CD14-positive monocyte (primary cell): ENCODE measurements at regions not wholly inside any gene's neighbourhood (a gene's known extent, or its start where the extent isn't known, plus 50 kb on each side); places are given as distances from the start of the nearest gene placed in this dataset.

Experiments
- DNase-seq, 3 donors: peaks; one replicate each; pipeline ENCODE4 v3.0.0-alpha.2; 2011 to 2022
- H2AFZ ChIP-seq: 2 replicates; pipeline ENCODE4 v1.6.0; 2012; ENCODE audit warnings: mild to moderate bottlenecking, low read depth, low read length, inconsistent platforms; ENCODE audit not compliant: insufficient read depth, poor library complexity, severe bottlenecking
- H3K27ac ChIP-seq, 2 donors: 1 replicate in 1 of 2; 2 replicates in 1 of 2; pipeline ENCODE4 v1.5.1; 2012 to 2013; ENCODE audit warnings: low read length in 2 of 2, control low read depth in 1 of 2, inconsistent platforms in 1 of 2, low read depth in 1 of 2, mild to moderate bottlenecking in 1 of 2
- H3K27me3 ChIP-seq, 2 donors: one replicate each; pipeline versions ENCODE4 v1.6.0 to v1.6.1; 2011 to 2013; ENCODE audit warnings: low read length in 2 of 2; ENCODE audit not compliant: control insufficient read depth in 2 of 2, insufficient read depth in 2 of 2
- H3K36me3 ChIP-seq, 2 donors: replicated peaks in 1 of 2; 1 replicate in 1 of 2; 2 replicates in 1 of 2; pipeline versions ENCODE4 v1.5.1 to v1.6.1; 2012 to 2013; ENCODE audit warnings: low read length in 2 of 2, control low read depth in 1 of 2, inconsistent platforms in 1 of 2, mild to moderate bottlenecking in 1 of 2; ENCODE audit not compliant: insufficient read depth in 2 of 2, control insufficient read depth in 1 of 2
- H3K4me1 ChIP-seq, 2 donors: 1 replicate in 1 of 2; 2 replicates in 1 of 2; pipeline versions ENCODE4 v1.5.1 to v1.6.1; 2012 to 2013; ENCODE audit warnings: low read length in 2 of 2, control low read depth in 1 of 2, inconsistent platforms in 1 of 2, mild to moderate bottlenecking in 1 of 2, moderate library complexity in 1 of 2; ENCODE audit not compliant: insufficient read depth in 2 of 2, control insufficient read depth in 1 of 2
- H3K4me2 ChIP-seq: replicated peaks from 2 replicates; pipeline ENCODE3; 2012; ENCODE audit warnings: low read length, moderate library complexity, mild to moderate bottlenecking; ENCODE audit not compliant: poor library complexity, severe bottlenecking; ENCODE audit errors: extremely low read depth
- H3K4me3 ChIP-seq, 3 experiments: fragments of 200-600 bp in 1 of 3; sonication (generic) in 1 of 3; replicated peaks in 1 of 3; 1 replicate in 2 of 3; 2 replicates in 1 of 3; pipeline ENCODE4 v1.5.1; 2011 to 2013; ENCODE audit warnings: low read length in 3 of 3, mild to moderate bottlenecking in 3 of 3, control low read depth in 2 of 3, low read depth in 2 of 3, inconsistent platforms in 1 of 3, moderate library complexity in 1 of 3
- H3K79me2 ChIP-seq: 2 replicates; pipeline ENCODE4 v1.6.0; 2012; ENCODE audit warnings: mild to moderate bottlenecking, control low read depth, inconsistent platforms, low read length, moderate library complexity; ENCODE audit not compliant: insufficient read depth
- H3K9ac ChIP-seq: 2 replicates; pipeline ENCODE4 v1.6.0; 2017; ENCODE audit warnings: low read length, mild to moderate bottlenecking; ENCODE audit not compliant: insufficient read depth, poor library complexity, severe bottlenecking
- H3K9me3 ChIP-seq, 2 donors: replicated peaks in 1 of 2; 1 replicate in 1 of 2; 2 replicates in 1 of 2; pipeline versions ENCODE4 v1.5.1 to v1.6.1; 2012 to 2013; ENCODE audit warnings: low read length in 2 of 2, control low read depth in 1 of 2; ENCODE audit not compliant: control insufficient read depth in 1 of 2, insufficient read depth in 1 of 2
- H4K20me1 ChIP-seq: 2 replicates; pipeline ENCODE4 v1.6.0; 2012; ENCODE audit warnings: mild to moderate bottlenecking, low read length, control low read depth, moderate library complexity; ENCODE audit not compliant: insufficient read depth
- H3K27ac Mint-ChIP-seq, 7 donors: one replicate each; pipeline ENCODE4 v1.8.0; 2020; ENCODE audit warnings: mild to moderate bottlenecking in 7 of 7, mixed read lengths in 7 of 7, moderate library complexity in 6 of 7, inconsistent platforms in 2 of 7
- H3K27me3 Mint-ChIP-seq, 3 donors: one replicate each; pipeline ENCODE4 v1.8.0; 2021 to 2022; ENCODE audit warnings: low read depth in 3 of 3, mild to moderate bottlenecking in 3 of 3, mixed read lengths in 3 of 3, moderate library complexity in 3 of 3, inconsistent platforms in 1 of 3
- H3K36me3 Mint-ChIP-seq, 2 donors: one replicate each; pipeline ENCODE4 v1.8.0; 2020; ENCODE audit warnings: mixed read lengths in 2 of 2, inconsistent platforms in 1 of 2, mild to moderate bottlenecking in 1 of 2
- H3K4me1 Mint-ChIP-seq: one replicate; pipeline ENCODE4 v1.8.0; 2020; ENCODE audit warnings: mild to moderate bottlenecking, mixed read lengths
- H3K4me3 Mint-ChIP-seq, 2 donors: one replicate each; pipeline ENCODE4 v1.8.0; 2020; ENCODE audit warnings: mild to moderate bottlenecking in 2 of 2, mixed read lengths in 2 of 2, moderate library complexity in 1 of 2
- H3K9me3 Mint-ChIP-seq, 7 donors: one replicate each; pipeline ENCODE4 v1.8.0; 2020 to 2022; ENCODE audit warnings: mixed read lengths in 7 of 7, mild to moderate bottlenecking in 6 of 7, moderate library complexity in 6 of 7, inconsistent platforms in 2 of 7
- CTCF ChIP-seq: fragments of 200-600 bp; IDR thresholded peaks from one replicate; pipeline ENCODE4 v1.8.0; 2022; ENCODE audit warnings: antibody characterized with exemption, mild to moderate bottlenecking
- WGBS: methylation state at CpG from one replicate; pipeline ENCODE4 v1.1.5; 2013; ENCODE audit warnings: missing lambda C conversion rate; ENCODE audit not compliant: insufficient coverage; 5-methylcytosine and 5-hydroxymethylcytosine counted together
- intact Hi-C, 2 donors: fragments of 100-400 bp; cut with micrococcal nuclease; formaldehyde crosslinking; loops; one replicate each; pipeline versions ENCODE4 v1.15.0 to v1.15.1; 2023

- intact Hi-C loops, result no loop called here
- H3K36me3 Mint-ChIP-seq, result no peaks in the 10 kb centered on the region
- Histone ChIP-seq H3K4me3 (no peak overlapping the region), H2AFZ (no peak overlapping the region), H3K36me3 (no peaks in the 10 kb centered on the region), H3K27ac (no peak overlapping the region), H3K9ac (no peak overlapping the region), H3K79me2 (no peaks in the 10 kb centered on the region), H3K4me2 (no peak overlapping the region), H3K9me3 (no peaks in the 10 kb centered on the region), H4K20me1 (no peaks in the 10 kb centered on the region), H3K27me3 (no peaks in the 10 kb centered on the region), H3K4me1 (peaks cover 0 to 4% of the 10 kb centered on the region in 2 donors)
- no peaks in the 10 kb centered on the region for H3K27me3 Mint-ChIP-seq
- H3K9me3 Mint-ChIP-seq, result no peaks in the 10 kb centered on the region
- no peak overlapping the region for H3K4me3 Mint-ChIP-seq
- no peak overlapping the region for H3K27ac Mint-ChIP-seq
- no peak for TF ChIP-seq CTCF
- DNase-seq, result no peak
- H3K4me1 Mint-ChIP-seq, result peaks cover 12% of the 10 kb centered on the region
- no CpG with 5 or more reads among the region's 1 CpG for WGBS
Measured at GRCh38 chr18:76640438-76640837, 145.4 kb upstream of the ZNF516 start.

GRCh38 chr18:76634564-76634963 is 139.5 kb upstream of the ZNF516 start:
- Histone ChIP-seq H3K36me3 (no peaks in the 10 kb centered on the region), H3K27me3 (no peaks in the 10 kb centered on the region), H3K4me1 (peaks cover 10 to 15% of the 10 kb centered on the region in 2 donors), H4K20me1 (no peaks in the 10 kb centered on the region), H2AFZ (no peak overlapping the region), H3K27ac (no peak overlapping the region), H3K9ac (no peak overlapping the region), H3K4me2 (no peak overlapping the region), H3K79me2 (no peaks in the 10 kb centered on the region), H3K4me3 (no peak overlapping the region), H3K9me3 (no peaks in the 10 kb centered on the region)
- Mint-ChIP-seq H3K4me3 (no peak overlapping the region), H3K4me1 (peaks cover 28% of the 10 kb centered on the region), H3K9me3 (peaks cover 0 to 3% (median 0%) of the 10 kb centered on the region in 7 donors), H3K36me3 (no peaks in the 10 kb centered on the region), H3K27me3 (no peaks in the 10 kb centered on the region), H3K27ac (peak overlapping the region in 1 of 7 donors; percentile 86)
- TF ChIP-seq CTCF, result no peak
- intact Hi-C loops, result no loop called here
- no peak for DNase-seq
- 92% methylated on average over 2 of the region's 3 CpGs for WGBS
